HG03196 (cell line): ENCODE measurements at regions not wholly inside any gene's neighbourhood (a gene's known extent, or its start where the extent isn't known, plus 50 kb on each side); places are given as distances from the start of the nearest gene placed in this dataset.
"Not testable (repeated sequence)": the region's sequence is repeated elsewhere in the genome, so short reads cannot be mapped to it uniquely, and the experiment has no call there.

ENCODE experiments used
- ATAC-seq: cut with Tn5 transposase; IDR thresholded peaks from one replicate; pipeline ENCODE4 v1.9.1; 2021; ENCODE audit not compliant: unreplicated experiment

- no peak for ATAC-seq
Measured at GRCh38 chr12:131530422-131530821, 180.5 kb upstream of the SFSWAP start.

GRCh38 chr12:131533139-131533538, 177.8 kb upstream of the SFSWAP start:
- ATAC-seq: no peak

- ATAC-seq: no peak
Measured at GRCh38 chr12:131535779-131536178, 175.1 kb upstream of the SFSWAP start.

GRCh38 chr12:131536337-131536736, 174.6 kb upstream of the SFSWAP start:
- ATAC-seq: no peak

- ATAC-seq: no peak
Measured at GRCh38 chr12:131536766-131537165, 174.1 kb upstream of the SFSWAP start.

GRCh38 chr12:131537267-131537958, 173.5 kb upstream of the SFSWAP start:
- ATAC-seq: no peak

GRCh38 chr12:131539381-131539780, 171.5 kb upstream of the SFSWAP start:
- ATAC-seq: no peak

- no peak for ATAC-seq
Measured at GRCh38 chr12:131540138-131540623, 170.7 kb upstream of the SFSWAP start.

- ATAC-seq: not testable (repeated sequence)
Measured at GRCh38 chr12:131541512-131541911, 169.4 kb upstream of the SFSWAP start.

GRCh38 chr12:131542351-131542750, 168.5 kb upstream of the SFSWAP start:
- no peak for ATAC-seq

GRCh38 chr12:131543040-131543439, 167.8 kb upstream of the SFSWAP start:
- no peak for ATAC-seq

GRCh38 chr12:131547555-131547954, 163.3 kb upstream of the SFSWAP start:
- no peak for ATAC-seq

- ATAC-seq: no peak
Measured at GRCh38 chr12:131550121-131550520, 160.8 kb upstream of the SFSWAP start.

GRCh38 chr12:131551675-131552491, 159.0 kb upstream of the SFSWAP start:
- ATAC-seq: no peak

GRCh38 chr12:131552492-131552863, 158.4 kb upstream of the SFSWAP start:
- ATAC-seq: no peak

GRCh38 chr12:131553096-131553777, 157.7 kb upstream of the SFSWAP start:
- no peak for ATAC-seq

GRCh38 chr12:131555197-131555846, 155.6 kb upstream of the SFSWAP start:
- no peak for ATAC-seq

GRCh38 chr12:131555866-131556265, 155.0 kb upstream of the SFSWAP start:
- no peak for ATAC-seq

- ATAC-seq: no peak
Measured at GRCh38 chr12:131557078-131557709, 153.7 kb upstream of the SFSWAP start.
